ENCODE measurements at regions not wholly inside any gene's neighbourhood (a gene's known extent, or its start where the extent isn't known, plus 50 kb on each side); places are given as distances from the start of the nearest gene placed in this dataset.

DNA sequence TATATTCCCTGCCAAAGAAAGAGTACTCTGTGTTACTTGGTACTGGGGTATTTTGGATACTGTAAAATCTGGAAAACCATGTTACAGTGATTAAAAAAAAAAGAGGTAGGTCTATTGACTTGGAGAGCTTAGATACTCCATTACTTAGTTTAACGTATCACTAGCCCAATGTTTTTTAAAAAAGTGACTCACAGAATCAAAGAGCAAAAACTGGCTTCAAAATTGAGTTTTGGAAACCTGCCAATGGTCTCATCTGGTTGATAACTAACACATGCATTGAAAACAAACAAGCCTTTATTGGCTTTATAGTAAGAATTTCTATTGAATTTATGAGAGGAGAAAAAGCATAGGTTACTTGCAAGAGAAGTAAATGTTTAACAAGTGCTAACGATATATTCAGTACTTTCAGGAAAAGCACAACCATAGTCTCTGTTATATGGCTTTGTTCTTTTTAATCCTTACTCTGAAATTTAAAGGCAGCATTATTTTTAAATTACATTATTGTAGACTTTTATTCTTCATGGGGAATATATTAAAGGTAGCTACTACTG, 563.3 kb upstream of the SORCS1 start:
- DNase-seq: peak; percentile 9

GRCh38 chr10:107718864-107719263, 554.4 kb upstream of the SORCS1 start:
- DNase-seq: no peak

DNA sequence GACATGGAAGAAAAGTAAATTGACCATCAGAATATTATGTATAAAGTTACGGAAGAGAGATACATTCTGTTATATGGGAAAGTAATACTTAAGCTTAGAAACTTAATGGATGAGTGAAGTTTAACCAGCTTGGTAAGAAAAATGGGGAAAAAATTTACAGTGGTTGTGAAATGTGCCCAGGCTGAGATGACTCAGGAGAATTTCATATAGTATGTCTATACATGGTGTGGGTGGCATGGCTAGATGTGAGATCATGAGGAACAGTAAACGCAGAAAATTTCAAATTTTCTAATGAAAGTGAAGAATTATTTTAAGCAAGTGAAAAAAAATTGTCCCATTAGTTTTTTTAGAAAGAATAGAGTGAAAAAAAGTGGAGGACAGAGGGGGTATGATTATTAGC, 552.5 kb upstream of the SORCS1 start:
- DNase-seq: no peak

GRCh38 chr10:107715565-107715964, 551.1 kb upstream of the SORCS1 start:
- DNase-seq: no peak

- no peak for DNase-seq
These were observed 544.5 kb upstream of the SORCS1 start for GRCh38 chr10:107708981-107709380.

GRCh38 chr10:107706096-107706725, 541.7 kb upstream of the SORCS1 start:
- no peak for DNase-seq

DNA sequence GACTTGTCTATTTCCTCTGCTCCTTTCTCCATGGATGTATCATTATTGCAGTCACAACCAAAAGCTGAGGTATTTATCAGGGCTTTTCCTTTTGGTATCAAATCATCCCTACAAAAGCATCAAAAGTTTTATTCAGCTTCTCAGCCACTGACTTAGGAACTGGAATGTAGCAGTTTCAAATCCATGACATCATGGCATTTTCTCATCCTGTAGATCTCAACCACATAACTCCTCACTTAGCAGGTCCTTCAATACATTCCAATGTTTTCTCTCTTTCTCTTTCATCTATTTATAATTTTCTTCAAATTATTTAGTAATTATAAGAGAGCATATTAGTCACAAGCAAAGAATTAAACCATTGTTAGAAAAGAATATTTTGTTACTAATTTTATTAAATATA, 537.4 kb upstream of the SORCS1 start:
- no peak for DNase-seq

DNA sequence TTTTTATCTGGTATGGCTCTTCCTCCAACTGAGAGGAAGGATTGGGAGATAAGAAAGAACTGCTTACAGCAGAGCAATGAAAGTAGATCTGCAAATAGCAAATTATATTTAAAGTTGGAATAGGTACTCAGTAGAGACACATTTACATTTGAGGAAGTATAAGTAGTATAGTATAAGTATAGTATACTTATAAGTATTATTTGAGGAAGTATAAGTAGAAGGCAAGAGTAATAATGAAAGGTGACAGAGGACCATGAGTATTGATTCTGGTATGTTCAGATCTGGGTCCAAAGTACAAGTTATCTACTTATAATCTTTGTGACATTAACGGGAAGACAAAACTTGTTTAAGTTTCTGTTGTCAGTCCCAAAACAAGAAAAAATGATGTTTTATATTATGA, 527.6 kb upstream of the SORCS1 start:
- DNase-seq: no peak

GRCh38 chr10:107689323-107689722, 524.8 kb upstream of the SORCS1 start:
- no peak for DNase-seq

DNA sequence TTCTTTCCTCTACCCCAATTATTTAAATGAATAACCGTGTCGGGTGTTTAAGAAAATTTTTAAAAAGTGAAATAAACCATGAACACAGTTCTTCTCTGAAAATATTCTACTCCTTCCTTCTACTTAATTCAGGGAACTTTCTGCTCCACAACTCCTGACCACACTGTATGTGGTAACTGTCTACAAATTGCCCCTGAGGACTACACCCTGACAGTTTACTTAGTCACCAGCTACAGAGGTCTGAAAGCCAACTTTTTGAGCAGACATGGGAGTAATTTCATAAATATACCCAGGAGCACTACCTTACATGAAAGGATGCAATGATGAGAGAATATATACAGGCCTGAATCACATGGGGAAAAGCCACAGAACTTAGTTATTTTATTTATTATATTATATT, 523.2 kb upstream of the SORCS1 start:
- no peak for DNase-seq

- DNase-seq: no peak
These were observed 521.6 kb upstream of the SORCS1 start for GRCh38 chr10:107686095-107686494.

- DNase-seq: no peak
These were observed 507.5 kb upstream of the SORCS1 start for GRCh38 chr10:107671960-107672359.

DNA sequence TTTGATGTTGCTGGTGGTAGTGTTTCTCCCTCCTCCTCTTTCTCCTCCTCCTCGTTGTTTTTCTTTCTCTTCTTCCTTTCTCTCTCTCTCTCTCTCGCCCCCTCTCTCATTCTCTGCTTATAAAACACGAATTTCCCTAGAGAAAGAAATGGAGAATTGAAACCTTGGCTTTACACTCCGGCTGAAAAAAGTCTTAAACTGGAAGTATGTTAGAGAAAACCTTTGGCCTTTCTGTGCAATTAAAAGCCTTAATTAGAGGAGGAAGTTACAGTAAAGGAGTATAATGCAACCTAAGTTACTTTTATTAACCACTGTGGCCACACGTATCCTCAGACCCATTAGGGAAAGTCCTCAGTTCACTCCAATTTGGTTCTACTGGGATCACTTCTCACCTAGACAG, 501.7 kb upstream of the SORCS1 start:
- no peak for DNase-seq

DNA sequence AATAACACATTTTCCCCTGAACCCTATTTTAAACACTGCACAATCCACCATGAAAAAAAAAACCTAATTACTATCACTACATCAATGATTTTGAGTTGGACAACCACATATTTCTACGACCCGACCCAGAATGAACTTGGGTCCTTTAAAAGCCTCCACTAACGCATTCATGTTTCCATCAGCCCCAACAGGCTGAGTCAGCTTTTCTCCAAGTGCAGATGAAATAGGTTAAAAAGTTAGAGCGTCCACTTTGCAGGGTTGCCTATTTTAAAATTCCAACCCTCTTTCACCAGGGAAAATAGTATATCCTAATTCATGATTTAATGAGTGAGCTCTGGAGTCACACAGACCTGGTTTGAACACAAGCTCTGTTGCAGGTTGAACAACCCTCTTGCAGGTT, 501.0 kb upstream of the SORCS1 start:
- DNase-seq: no peak

DNA sequence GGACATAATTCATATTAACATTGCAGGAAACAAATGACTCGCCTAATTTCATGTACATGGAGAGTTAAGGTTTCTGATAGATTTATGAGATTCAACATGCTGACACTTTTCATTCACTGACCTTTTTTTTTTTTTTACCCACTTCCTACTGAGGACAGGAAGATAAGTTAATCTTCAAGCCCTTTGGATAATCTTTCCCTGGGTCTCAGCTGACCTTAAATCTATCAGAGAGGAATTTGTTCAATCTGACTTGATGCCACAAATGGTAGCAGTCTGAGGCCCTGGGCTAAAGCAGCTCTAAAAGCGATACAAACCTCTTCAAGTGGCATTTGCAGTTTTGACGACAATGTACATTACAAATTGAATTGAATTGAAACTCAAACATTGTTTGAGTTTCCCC, 493.3 kb upstream of the SORCS1 start:
- no peak for DNase-seq

- no peak for DNase-seq
These were observed 492.4 kb upstream of the SORCS1 start for GRCh38 chr10:107656932-107657331.

- peak; percentile 32 for DNase-seq
These were observed 489.4 kb upstream of the SORCS1 start for GRCh38 chr10:107653832-107654287.

DNA sequence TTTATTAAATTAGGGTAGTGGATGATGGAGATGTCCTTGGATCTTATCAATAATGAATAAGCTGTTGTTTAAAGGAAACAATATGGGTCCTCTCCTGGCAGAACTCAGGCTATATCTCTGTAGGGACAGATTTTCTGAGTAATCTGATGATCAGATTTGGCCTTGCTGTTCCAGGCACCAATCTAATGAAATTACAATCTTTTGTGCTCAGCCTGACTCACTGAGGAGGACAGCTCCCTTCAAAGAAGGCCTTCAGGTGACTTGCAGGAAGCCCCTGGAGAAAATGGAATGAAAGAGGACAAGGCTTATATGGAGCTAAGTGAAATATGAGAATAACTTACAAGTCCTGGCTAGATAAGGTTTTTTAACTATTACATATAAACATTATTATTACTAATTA, 486.4 kb upstream of the SORCS1 start:
- no peak for DNase-seq

DNA sequence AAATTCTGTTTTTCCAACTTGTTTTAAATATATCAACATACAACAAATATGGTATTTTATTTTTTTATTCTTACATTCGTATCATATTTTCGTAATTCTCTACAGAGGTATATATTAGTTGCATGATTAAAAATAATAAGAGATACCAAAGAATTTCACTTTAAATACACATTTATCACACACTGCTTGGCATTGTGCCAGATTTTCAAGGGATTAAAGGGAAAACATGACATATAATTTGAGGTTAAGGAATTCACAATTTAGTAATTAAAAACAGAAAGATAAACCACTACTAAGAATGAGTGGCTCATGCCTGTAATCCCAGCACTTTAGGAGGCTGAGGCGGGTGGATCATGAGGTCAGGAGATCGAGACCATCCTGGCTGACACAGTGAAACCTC, 484.7 kb upstream of the SORCS1 start:
- no peak for DNase-seq

DNA sequence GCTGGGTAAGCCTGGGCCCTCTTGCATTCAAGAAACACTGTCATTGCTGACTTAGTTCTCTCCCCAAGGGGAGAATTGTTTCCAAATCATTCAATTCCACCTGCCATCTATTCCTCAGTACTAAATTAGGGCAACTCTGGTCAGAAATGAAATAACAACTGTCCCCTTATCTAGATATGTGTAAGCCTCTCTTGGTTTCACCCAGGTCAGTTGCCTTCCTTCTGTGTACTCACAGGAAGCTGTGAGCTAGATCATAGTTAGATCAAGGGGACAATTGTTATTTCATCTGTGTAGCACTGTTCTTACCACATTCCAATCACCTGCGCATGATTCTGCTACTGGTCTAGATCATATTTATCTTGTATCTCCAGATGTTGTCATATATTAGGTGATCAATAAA, 483.0 kb upstream of the SORCS1 start:
- DNase-seq: no peak

GRCh38 chr10:107631876-107632275, 467.4 kb upstream of the SORCS1 start:
- DNase-seq: no peak

DNA sequence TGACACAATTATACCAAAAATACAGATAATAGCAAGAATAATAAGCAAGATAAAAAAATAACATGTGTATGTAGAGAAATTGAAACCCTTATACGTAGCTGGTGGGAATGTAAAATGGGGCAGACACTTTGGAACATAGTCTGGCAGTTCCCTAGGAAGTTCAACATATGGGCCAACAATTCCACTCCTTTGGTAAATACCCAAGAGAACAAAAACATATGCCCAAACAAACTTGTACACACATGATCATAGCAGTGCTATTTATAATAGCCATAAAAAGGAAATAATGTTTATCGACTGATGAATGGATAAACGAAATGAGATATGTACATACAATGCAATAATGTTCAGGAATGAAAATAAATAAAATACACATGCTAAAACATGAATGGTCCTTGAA, 462.4 kb upstream of the SORCS1 start:
- DNase-seq: no peak

- DNase-seq: no peak
These were observed 458.8 kb upstream of the SORCS1 start for GRCh38 chr10:107623292-107623691.

GRCh38 chr10:107619139-107619538, 454.6 kb upstream of the SORCS1 start:
- DNase-seq: no peak

Data from muscle of arm (tissue), 1 donor.